Liver (tissue), 7 donors: ENCODE measurements at regions not wholly inside any gene's neighbourhood (a gene's known extent, or its start where the extent isn't known, plus 50 kb on each side); places are given as distances from the start of the nearest gene placed in this dataset.

ENCODE experiments used
- DNase-seq: peaks from one replicate; pipeline ENCODE4 v3.0.0-alpha.2; 2017; ENCODE audit warnings: low spot score
- H3K27ac ChIP-seq, 2 donors: one replicate each; pipeline ENCODE4 v1.7.0; 2013; ENCODE audit warnings: inconsistent platforms in 2 of 2, low read length in 2 of 2, control low read depth in 1 of 2, low read depth in 1 of 2, mild to moderate bottlenecking in 1 of 2
- H3K27me3 ChIP-seq, 4 donors: one replicate each; pipeline versions ENCODE4 v1.6.1 to v1.7.0; 2013; ENCODE audit warnings: low read length in 3 of 4, inconsistent platforms in 1 of 4, mild to moderate bottlenecking in 1 of 4, moderate library complexity in 1 of 4; ENCODE audit not compliant: control insufficient read depth in 4 of 4, insufficient read depth in 4 of 4
- H3K36me3 ChIP-seq, 4 donors: one replicate each; pipeline versions ENCODE4 v1.6.1 to v1.7.0; 2013; ENCODE audit warnings: low read length in 3 of 4, mild to moderate bottlenecking in 3 of 4, low read depth in 1 of 4, moderate library complexity in 1 of 4; ENCODE audit not compliant: control insufficient read depth in 4 of 4, insufficient read depth in 3 of 4
- H3K4me1 ChIP-seq, 4 donors: one replicate each; pipeline versions ENCODE4 v1.6.1 to v1.7.0; 2013; ENCODE audit warnings: low read length in 3 of 4, mild to moderate bottlenecking in 3 of 4, moderate library complexity in 1 of 4; ENCODE audit not compliant: control insufficient read depth in 4 of 4, insufficient read depth in 4 of 4
- H3K4me3 ChIP-seq, 3 donors: one replicate each; pipeline versions ENCODE4 v1.6.1 to v1.7.0; 2013; ENCODE audit warnings: low read length in 3 of 3, control low read depth in 1 of 3, low read depth in 1 of 3, mild to moderate bottlenecking in 1 of 3
- H3K9ac ChIP-seq, 2 donors: one replicate each; pipeline ENCODE4 v1.7.0; 2013; ENCODE audit warnings: low read length in 2 of 2, mild to moderate bottlenecking in 2 of 2, moderate library complexity in 2 of 2, control low read depth in 1 of 2, low read depth in 1 of 2
- H3K9me3 ChIP-seq, 4 donors: one replicate each; pipeline versions ENCODE4 v1.6.1 to v1.7.0; 2013; ENCODE audit warnings: low read length in 3 of 4; ENCODE audit not compliant: control insufficient read depth in 4 of 4
- FOXA1 ChIP-seq: IDR thresholded peaks from 2 replicates; pipeline ENCODE4 v1.6.1; 2016; ENCODE audit warnings: antibody characterized with exemption
- FOXA2 ChIP-seq: IDR thresholded peaks from 2 replicates; pipeline ENCODE4 v1.6.1; 2016; ENCODE audit warnings: antibody characterized with exemption
- GABPA ChIP-seq, 2 donors: IDR thresholded peaks in 1 of 2; conservative IDR thresholded peaks in 1 of 2; 2 replicates each; pipeline ENCODE4 v1.6.1; 2016; ENCODE audit warnings: antibody characterized with exemption in 2 of 2, mild to moderate bottlenecking in 1 of 2, moderate library complexity in 1 of 2
- HNF4A ChIP-seq, 2 donors: conservative IDR thresholded peaks; 2 replicates each; pipeline ENCODE4 v1.6.1; 2016; ENCODE audit warnings: antibody characterized with exemption in 2 of 2, mild to moderate bottlenecking in 2 of 2
- JUND ChIP-seq, 2 donors: IDR thresholded peaks; 2 replicates each; pipeline ENCODE4 v1.6.1; 2016; ENCODE audit warnings: antibody characterized with exemption in 2 of 2
- RXRA ChIP-seq, 2 donors: IDR thresholded peaks; 2 replicates each; pipeline ENCODE4 v1.6.1; 2017 to 2018; ENCODE audit warnings: antibody characterized with exemption in 2 of 2, mild to moderate bottlenecking in 1 of 2
- SP1 ChIP-seq: IDR thresholded peaks from 2 replicates; pipeline ENCODE4 v1.6.1; 2018; ENCODE audit warnings: antibody characterized with exemption, mild to moderate bottlenecking
- TAF1 ChIP-seq: conservative IDR thresholded peaks from 2 replicates; pipeline ENCODE4 v1.6.1; 2016; ENCODE audit warnings: antibody characterized with exemption, mild to moderate bottlenecking
- WGBS: extraction: QIAGEN DNeasy Blood & Tissue Kit; methylation state at CpG from one replicate; pipeline ENCODE4 v1.1.7; 2013; 5-methylcytosine and 5-hydroxymethylcytosine counted together
- TF ChIP-seq, protein P1 (sequence below): IDR thresholded peaks from 2 replicates; pipeline ENCODE4 v1.6.1; 2016; ENCODE audit warnings: antibody characterized with exemption, mild to moderate bottlenecking
- TF ChIP-seq, protein P2 (sequence below): IDR thresholded peaks from 2 replicates; pipeline ENCODE4 v1.6.1; 2016; ENCODE audit warnings: antibody characterized with exemption
- donor health status: healthy.
- donor health status: healthy.
- donor health status: healthy.
- donor health status: healthy.

DNA sequence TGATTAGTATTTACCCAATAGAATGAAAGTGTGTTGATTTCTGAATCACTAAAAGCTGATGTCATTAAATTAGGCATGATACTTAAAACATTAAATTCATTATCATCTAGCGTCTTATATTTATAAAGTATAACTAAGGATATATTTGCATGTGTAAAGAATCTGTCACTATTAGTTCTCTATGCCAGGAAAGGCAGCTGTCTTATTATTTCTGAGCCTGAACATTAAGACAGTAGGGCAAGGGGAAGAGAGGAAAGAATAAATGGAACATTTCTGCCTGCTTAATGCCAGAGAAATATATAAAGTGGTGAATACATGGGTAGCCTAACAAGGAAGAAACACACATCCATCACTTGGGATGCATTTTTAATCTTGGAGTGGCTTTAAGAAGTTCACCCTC, 965.1 kb upstream of the TMEM132C start (continued):
- TF ChIP-seq, protein P1, sequence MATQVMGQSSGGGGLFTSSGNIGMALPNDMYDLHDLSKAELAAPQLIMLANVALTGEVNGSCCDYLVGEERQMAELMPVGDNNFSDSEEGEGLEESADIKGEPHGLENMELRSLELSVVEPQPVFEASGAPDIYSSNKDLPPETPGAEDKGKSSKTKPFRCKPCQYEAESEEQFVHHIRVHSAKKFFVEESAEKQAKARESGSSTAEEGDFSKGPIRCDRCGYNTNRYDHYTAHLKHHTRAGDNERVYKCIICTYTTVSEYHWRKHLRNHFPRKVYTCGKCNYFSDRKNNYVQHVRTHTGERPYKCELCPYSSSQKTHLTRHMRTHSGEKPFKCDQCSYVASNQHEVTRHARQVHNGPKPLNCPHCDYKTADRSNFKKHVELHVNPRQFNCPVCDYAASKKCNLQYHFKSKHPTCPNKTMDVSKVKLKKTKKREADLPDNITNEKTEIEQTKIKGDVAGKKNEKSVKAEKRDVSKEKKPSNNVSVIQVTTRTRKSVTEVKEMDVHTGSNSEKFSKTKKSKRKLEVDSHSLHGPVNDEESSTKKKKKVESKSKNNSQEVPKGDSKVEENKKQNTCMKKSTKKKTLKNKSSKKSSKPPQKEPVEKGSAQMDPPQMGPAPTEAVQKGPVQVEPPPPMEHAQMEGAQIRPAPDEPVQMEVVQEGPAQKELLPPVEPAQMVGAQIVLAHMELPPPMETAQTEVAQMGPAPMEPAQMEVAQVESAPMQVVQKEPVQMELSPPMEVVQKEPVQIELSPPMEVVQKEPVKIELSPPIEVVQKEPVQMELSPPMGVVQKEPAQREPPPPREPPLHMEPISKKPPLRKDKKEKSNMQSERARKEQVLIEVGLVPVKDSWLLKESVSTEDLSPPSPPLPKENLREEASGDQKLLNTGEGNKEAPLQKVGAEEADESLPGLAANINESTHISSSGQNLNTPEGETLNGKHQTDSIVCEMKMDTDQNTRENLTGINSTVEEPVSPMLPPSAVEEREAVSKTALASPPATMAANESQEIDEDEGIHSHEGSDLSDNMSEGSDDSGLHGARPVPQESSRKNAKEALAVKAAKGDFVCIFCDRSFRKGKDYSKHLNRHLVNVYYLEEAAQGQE: no peak
- TF ChIP-seq GABPA (IDR thresholded peaks at IDR 0.05 in 1 of 2, conservative IDR thresholded peaks at IDR 0.05 in 1 of 2): no peak

- Histone ChIP-seq H3K4me1 (no peaks in the 10 kb centered on the region), H3K36me3 (no peaks in the 10 kb centered on the region), H3K27ac (no peak overlapping the region), H3K9me3 (no peaks in the 10 kb centered on the region), H3K27me3 (peaks cover 0 to 6% (median 2%) of the 10 kb centered on the region in 4 donors), H3K9ac (no peak overlapping the region), H3K4me3 (no peak overlapping the region)
- TF ChIP-seq, protein P2, sequence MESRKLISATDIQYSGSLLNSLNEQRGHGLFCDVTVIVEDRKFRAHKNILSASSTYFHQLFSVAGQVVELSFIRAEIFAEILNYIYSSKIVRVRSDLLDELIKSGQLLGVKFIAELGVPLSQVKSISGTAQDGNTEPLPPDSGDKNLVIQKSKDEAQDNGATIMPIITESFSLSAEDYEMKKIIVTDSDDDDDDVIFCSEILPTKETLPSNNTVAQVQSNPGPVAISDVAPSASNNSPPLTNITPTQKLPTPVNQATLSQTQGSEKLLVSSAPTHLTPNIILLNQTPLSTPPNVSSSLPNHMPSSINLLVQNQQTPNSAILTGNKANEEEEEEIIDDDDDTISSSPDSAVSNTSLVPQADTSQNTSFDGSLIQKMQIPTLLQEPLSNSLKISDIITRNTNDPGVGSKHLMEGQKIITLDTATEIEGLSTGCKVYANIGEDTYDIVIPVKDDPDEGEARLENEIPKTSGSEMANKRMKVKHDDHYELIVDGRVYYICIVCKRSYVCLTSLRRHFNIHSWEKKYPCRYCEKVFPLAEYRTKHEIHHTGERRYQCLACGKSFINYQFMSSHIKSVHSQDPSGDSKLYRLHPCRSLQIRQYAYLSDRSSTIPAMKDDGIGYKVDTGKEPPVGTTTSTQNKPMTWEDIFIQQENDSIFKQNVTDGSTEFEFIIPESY: no peak
- TF ChIP-seq RXRA (IDR thresholded peaks at IDR 0.05) (no peak), JUND (IDR thresholded peaks at IDR 0.05) (no peak), TAF1 (no peak), SP1 (no peak)
- DNase-seq: no peak
- WGBS: 82% methylated on average over 8 of the region's 8 CpGs
Measured at GRCh38 chr12:127304751-127305725, 961.9 kb upstream of the TMEM132C start.

DNA sequence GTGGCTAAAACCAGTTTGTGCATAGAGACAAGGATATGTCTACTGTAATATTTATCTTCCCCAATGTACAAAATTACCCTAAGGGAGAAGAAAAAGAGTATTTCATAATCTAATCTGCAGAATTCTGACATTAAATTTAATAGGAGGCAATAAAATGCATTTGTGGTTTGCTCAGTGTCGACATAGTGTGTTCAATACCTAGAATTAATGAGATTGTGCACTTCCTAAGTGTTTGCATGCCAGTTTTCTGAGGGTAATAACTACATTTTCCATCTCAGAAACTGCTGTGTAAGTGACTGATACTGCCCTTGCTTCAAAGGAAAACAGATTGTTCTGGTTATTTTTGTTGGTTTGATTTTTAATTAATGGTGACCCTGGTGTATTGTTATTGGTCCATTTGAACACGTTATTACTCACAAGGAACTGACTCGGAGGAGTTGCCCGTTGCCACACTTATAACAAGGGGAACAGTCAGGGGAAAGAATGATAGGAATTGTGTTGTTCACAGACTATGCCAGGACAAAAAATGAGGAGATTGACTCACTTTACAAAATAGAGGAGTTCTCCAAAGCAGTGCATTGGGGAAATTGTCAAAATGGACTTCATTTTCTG, 960.3 kb upstream of the TMEM132C start:
- Histone ChIP-seq H3K27ac (no peak overlapping the region), H3K9ac (no peak overlapping the region), H3K4me1 (no peaks in the 10 kb centered on the region), H3K4me3 (no peak overlapping the region), H3K9me3 (no peaks in the 10 kb centered on the region), H3K36me3 (no peaks in the 10 kb centered on the region), H3K27me3 (peaks cover 0 to 6% (median 2%) of the 10 kb centered on the region in 4 donors)
- TF ChIP-seq FOXA1 (no peak), HNF4A (conservative IDR thresholded peaks at IDR 0.05) (no peak), FOXA2 (no peak), TAF1 (no peak)
- TF ChIP-seq, protein P2: no peak
- WGBS: 62% methylated on average over 4 of the region's 4 CpGs
- no peak for DNase-seq
